Inferior parietal cortex (tissue), 1 donor: ENCODE measurements at regions not wholly inside any gene's neighbourhood (a gene's known extent, or its start where the extent isn't known, plus 50 kb on each side); places are given as distances from the start of the nearest gene placed in this dataset.

Experiments used
- DNase-seq: peaks from one replicate; pipeline ENCODE4 v3.0.0-alpha.2; 2016; ENCODE audit errors: extremely low spot score

DNA sequence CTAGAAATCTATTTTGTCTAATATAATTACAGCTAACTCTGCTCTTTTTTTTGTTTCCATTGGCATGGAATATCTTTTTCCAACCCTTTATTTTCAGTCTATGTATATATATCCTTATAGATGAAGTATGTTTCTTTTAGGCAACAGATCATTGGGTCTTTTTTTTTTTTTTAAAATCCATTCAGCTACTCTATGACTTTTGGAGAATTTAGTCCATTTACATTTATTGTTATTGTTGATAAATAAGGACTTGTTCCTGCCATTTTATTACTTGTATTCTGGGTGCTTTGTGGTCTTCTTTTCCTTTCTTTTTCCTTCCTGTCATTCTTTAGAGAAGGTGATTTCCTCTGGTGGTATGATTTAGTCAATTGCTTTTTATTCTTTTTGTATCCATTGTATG lies 296.8 kb downstream of the SMARCA2 start:
- no peak for DNase-seq

GRCh38 chr9:2313512-2313911 lies 298.4 kb downstream of the SMARCA2 start:
- no peak for DNase-seq

DNA sequence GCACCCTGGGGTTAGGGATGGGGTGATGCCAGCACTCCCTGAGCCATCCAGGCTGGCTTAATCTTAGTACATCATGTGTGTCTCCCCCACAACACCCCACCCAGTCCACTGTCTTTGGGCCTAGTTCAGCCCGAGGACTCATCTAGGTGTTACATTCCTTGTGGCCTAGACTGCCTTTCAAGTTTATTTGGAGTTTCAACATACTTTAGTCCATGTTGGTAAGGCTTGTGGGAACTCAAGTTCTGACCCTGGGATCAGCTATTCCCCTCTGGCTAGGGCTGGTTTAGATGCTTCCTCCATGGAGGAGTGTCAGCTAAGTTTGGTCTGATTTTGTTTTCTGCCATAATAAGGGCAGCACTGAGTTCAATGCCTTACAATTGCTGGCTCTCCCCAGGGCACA lies 302.4 kb downstream of the SMARCA2 start:
- no peak for DNase-seq

- DNase-seq: no peak
Observed at GRCh38 chr9:2319421-2319820, 302.2 kb upstream of the VLDLR start.

DNA sequence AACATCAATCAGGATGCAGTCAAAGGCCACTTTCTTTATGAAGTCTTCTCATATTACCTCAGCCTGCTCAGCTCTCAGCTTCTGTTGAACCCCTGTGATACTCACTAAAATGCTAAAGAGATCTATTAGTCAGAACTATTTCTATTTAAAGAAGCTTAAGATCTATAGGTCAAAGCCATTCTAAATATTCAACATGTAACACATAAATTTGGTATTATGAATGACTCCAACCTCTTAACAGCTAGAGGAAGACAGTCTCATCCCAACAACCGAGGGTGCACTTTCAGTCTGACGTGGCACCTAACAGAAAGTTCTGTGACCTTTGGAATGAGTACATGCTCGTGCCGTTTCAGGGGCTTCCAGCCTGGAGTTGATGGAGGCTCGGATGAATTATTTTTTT lies 301.5 kb upstream of the VLDLR start:
- no peak for DNase-seq

DNA sequence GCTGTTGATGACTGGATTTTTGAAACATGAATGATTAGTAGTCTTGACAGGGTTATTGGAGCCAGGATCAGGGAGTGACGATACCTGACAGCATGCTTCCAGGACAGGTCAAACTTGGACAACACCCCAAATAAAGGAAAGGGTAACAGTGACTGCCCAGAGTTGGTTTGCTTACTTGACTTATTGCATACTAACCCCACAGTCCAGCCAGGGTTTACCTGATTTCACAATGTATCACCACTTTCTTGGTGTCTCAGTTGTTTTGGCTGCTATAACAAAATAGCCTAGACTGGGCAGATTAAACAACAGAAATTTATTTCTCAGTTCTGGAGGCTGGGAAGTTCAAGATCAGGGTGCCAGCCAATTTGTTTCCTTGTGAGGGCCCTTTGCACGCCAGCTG lies 301.0 kb upstream of the VLDLR start:
- DNase-seq: no peak

DNA sequence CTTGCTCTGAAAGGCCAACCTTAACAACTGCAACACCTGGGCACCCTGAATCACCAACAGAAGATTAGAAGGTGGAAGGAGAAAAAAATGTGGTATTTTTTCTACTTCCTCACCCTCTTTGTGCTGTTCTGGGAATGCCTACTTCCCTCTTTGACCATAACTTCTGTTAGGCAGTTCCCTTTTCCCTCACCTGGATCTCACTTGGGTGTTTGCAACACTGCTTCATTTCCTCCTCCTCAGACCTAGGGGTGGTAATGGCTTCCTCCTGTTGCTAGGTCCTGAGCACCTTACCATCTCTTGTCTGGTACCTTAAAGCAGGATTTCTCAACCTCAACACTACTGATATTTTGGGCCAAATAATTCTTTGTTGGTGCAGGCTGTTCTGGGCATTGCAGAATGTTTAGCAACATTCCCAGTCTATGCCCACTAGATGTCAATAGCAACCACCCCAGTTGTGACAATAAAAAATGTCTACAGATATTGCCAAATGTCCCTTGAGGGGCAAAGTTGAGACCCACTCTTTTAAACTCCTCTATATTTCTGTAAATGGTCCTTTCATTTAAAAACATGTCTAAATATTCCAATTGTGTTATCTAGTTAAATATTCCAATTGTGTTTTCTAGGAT lies 300.0 kb upstream of the VLDLR start:
- DNase-seq: no peak

GRCh38 chr9:2324742-2325141 lies 296.8 kb upstream of the VLDLR start:
- DNase-seq: no peak

- no peak for DNase-seq
Observed at GRCh38 chr9:2332663-2333062, 288.9 kb upstream of the VLDLR start.

GRCh38 chr9:2335260-2335659 lies 286.3 kb upstream of the VLDLR start:
- no peak for DNase-seq

GRCh38 chr9:2336055-2336454 lies 285.5 kb upstream of the VLDLR start:
- DNase-seq: no peak

GRCh38 chr9:2337131-2337530 lies 284.5 kb upstream of the VLDLR start:
- DNase-seq: no peak

DNA sequence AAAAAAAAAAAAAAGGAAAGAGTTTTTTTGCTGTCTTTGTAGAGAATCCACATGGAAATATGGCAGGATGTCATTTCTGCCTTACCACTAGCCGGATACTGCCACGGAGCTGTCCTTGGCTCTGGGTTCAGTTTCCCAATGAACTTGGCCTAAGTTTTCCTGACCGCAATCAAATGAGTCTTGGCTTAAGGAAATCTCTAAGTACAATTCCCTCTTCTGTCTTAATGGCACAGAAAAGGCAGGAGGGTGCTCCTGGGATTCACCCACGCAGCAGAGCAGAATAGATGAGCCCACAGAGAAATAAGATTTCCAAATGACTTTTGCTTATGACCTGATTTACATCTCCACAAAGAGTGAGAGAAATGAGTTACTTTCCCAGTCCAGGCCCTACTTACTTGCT lies 284.0 kb upstream of the VLDLR start:
- DNase-seq: no peak

DNA sequence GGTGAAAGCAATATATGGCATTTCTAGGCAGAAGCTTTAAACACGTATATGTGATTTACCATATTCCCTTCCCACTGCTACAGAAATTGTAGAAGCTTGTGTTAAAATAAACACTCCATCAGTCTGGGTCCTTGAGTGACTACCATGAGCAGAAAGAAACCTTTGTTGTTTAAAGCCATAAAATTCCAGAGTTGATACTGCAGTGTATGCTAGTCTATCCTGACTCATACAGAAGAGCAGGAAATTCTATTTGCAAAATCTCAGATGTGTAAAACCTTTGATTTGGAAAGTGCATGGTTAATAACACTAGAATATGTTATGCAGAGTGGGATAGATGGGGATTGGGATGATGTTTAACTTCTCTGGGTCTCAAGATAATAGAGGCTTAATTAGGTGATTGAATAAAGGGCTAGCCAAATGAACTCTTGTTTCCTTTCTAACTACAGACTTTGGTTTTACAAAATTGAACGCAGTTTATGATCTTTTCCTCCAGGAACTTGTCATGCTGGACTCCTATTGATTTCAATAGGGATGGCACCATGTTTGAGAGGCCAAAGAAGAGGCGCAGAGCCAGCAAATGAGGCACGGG lies 282.7 kb upstream of the VLDLR start:
- DNase-seq: no peak

DNA sequence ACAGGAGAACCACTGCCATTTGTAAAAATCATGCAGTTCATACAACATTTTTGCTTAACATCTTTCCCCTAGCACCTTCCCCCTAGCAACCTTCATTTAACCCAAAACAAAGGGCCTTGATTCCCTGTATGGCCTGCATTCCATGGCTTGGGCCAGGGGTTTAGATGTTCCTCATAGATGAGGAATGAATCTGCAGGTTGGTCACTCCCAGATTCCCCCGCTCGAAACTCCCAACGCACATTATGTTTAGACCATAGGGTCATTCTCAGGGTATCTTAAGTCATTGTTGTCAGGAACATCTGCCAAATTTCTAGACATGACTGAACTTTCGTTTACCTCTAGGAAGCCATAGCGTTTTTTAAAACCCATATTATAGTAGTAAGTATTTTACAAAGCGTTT lies 282.2 kb upstream of the VLDLR start:
- no peak for DNase-seq

DNA sequence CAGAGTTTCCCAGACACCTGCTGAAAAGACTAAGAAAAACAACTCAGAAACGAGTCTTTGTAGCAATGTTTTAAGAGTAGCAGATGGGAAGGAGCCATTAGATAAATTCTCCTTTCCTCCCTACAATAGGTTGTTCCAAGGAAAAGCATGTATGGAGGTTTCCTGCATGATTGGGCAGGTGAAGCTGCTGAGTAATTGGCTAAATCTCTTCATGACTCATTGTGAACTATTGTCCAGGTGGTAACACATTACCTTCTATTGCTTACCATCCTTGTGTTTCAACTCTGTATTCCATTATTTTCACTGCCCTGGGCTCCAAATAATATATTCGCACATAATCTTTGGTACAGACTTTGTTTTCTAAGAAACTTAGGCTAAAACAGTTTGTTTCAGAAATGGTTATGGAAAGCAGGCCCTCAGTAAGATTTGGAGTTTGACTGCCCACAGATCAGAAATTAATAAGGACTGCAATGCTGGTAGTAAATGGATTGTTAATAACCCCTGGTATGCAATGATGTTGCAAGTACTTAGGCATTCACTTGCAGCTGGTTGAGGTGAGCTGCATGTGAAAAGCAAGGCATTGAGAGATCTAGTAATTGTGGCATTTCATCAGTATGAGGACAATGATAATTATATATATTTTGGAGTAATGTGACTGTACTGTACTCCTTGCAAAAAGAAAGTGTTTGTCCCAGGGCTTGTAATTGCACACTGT lies 281.4 kb upstream of the VLDLR start:
- DNase-seq: no peak

DNA sequence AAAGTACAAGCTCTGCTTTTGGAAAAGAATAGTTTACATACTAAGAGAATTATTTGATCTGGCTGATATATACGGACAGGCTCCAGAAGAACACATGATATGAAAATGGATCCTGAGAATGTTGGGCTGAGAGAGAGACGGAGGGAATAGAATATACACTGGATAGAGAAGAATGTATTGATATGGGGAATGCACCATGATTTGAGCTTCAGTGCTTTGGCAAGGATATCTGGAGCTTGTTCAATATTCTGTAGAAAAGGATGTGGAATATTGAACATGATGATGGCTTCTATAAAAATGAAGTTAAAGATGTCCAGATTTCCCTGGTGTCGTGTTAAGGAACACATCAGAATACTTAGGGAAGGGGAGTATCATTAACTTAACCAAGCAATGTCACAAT lies 280.5 kb upstream of the VLDLR start:
- no peak for DNase-seq

- no peak for DNase-seq
Observed at GRCh38 chr9:2341956-2342355, 279.6 kb upstream of the VLDLR start.

DNA sequence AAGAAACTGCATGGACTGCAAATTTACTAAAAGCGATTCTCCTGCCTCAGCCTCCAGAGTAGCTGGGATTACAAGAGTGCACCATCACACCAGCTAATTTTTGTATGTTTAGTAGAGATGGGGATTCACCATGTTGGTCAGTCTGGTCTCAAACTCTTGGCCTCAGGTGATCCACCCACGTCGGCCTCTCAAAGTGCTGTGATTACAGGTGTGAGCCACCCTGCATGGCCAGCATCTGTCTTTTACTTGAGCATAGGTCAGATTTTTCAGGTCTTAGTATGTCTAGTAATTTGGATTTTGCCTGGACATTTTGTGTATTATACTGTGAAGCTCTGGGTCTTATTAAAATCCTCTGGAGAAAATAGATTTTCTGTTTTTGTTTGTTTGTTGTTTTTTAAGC lies 277.8 kb upstream of the VLDLR start:
- DNase-seq: no peak

- no peak for DNase-seq
Observed at GRCh38 chr9:2344436-2344835, 277.2 kb upstream of the VLDLR start.

DNA sequence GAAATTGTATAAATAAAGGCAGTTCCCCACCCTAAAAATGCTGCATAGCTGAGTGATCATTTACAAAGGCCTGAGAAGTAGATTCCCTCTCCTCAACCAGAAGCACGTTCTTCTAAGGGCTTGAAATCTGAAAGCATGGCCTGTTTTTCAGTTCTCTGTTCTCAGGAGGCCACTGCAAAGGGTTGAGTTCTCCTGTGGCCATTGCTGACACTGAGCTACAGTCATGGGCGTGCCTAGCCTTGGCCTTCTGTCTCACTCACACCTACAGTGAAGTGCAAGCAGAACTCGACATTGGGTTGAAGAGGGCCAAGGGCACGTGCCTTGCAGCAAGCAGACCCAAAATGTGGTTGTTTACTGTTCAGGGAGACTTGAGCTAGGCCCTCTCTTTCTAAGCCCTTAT lies 276.6 kb upstream of the VLDLR start:
- no peak for DNase-seq

- no peak for DNase-seq
Observed at GRCh38 chr9:2346277-2346913, 275.2 kb upstream of the VLDLR start.

DNA sequence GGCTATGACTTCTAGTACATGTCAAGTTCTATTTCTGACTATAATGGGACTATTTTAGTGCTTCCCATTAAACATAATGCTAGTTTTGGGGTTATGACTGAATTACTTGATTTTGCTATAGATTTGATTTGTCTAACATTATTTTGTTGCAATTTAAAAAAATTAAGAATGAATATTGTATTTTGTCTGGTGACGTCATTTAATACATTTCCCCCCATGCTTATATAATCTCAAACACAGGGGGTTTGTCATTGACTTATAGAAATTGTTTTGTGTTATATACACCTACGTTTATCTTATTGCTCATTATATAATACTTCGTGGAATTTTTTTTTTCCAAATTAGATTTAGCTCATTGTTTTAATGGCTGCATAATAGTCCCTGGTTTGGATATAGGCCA lies 270.3 kb upstream of the VLDLR start:
- no peak for DNase-seq
